Liver (tissue), 3 donors: ENCODE measurements at regions not wholly inside any gene's neighbourhood (a gene's known extent, or its start where the extent isn't known, plus 50 kb on each side); places are given as distances from the start of the nearest gene placed in this dataset.

Experiments
- JUND ChIP-seq, 2 donors: IDR thresholded peaks; 2 replicates each; pipeline ENCODE4 v1.6.1; 2016; ENCODE audit warnings: antibody characterized with exemption in 2 of 2
- NR2F2 ChIP-seq: IDR thresholded peaks from 2 replicates; pipeline ENCODE4 v1.6.1; 2016; ENCODE audit warnings: antibody characterized with exemption
- SP1 ChIP-seq: IDR thresholded peaks from 2 replicates; pipeline ENCODE4 v1.6.1; 2018; ENCODE audit warnings: antibody characterized with exemption, mild to moderate bottlenecking
- TAF1 ChIP-seq: conservative IDR thresholded peaks from 2 replicates; pipeline ENCODE4 v1.6.1; 2016; ENCODE audit warnings: antibody characterized with exemption, mild to moderate bottlenecking
- TF ChIP-seq, protein P1 (sequence below): IDR thresholded peaks from 2 replicates; pipeline ENCODE4 v1.6.1; 2016; ENCODE audit warnings: antibody characterized with exemption, mild to moderate bottlenecking
- TF ChIP-seq, protein P2 (sequence below): fragments of 150-350 bp; IDR thresholded peaks from 2 replicates; pipeline ENCODE4 v1.5.1; 2017; ENCODE audit warnings: improper control_type of control experiment, low read depth, low read length; ENCODE audit not compliant: missing input control
- TF ChIP-seq, protein P3 (sequence below): IDR thresholded peaks from 2 replicates; pipeline ENCODE4 v1.6.1; 2016; ENCODE audit warnings: antibody characterized with exemption
- donor health status: healthy.
- donor health status: healthy.

DNA sequence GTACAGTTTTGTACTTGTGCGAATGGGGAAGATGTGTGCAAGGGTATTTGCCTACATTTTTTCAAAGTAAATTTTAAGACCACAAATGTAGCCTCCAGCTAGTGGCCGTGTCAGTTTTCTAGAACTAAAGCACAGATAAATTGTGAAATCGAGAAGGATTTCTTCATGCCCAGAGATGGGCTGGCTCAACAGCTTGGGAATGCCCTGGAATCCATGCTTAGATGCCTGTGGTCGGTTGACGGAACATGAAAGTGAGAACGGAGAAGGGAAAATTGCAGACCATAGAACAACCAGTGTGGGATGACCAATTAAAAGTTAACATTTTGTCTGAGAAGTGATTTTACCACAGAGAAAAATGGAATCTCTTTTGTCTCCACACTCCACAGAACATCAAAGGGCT is 73.2 kb upstream of the VCX2 start:
- TF ChIP-seq, protein P1, sequence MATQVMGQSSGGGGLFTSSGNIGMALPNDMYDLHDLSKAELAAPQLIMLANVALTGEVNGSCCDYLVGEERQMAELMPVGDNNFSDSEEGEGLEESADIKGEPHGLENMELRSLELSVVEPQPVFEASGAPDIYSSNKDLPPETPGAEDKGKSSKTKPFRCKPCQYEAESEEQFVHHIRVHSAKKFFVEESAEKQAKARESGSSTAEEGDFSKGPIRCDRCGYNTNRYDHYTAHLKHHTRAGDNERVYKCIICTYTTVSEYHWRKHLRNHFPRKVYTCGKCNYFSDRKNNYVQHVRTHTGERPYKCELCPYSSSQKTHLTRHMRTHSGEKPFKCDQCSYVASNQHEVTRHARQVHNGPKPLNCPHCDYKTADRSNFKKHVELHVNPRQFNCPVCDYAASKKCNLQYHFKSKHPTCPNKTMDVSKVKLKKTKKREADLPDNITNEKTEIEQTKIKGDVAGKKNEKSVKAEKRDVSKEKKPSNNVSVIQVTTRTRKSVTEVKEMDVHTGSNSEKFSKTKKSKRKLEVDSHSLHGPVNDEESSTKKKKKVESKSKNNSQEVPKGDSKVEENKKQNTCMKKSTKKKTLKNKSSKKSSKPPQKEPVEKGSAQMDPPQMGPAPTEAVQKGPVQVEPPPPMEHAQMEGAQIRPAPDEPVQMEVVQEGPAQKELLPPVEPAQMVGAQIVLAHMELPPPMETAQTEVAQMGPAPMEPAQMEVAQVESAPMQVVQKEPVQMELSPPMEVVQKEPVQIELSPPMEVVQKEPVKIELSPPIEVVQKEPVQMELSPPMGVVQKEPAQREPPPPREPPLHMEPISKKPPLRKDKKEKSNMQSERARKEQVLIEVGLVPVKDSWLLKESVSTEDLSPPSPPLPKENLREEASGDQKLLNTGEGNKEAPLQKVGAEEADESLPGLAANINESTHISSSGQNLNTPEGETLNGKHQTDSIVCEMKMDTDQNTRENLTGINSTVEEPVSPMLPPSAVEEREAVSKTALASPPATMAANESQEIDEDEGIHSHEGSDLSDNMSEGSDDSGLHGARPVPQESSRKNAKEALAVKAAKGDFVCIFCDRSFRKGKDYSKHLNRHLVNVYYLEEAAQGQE, result no peak
- TF ChIP-seq, protein P2, sequence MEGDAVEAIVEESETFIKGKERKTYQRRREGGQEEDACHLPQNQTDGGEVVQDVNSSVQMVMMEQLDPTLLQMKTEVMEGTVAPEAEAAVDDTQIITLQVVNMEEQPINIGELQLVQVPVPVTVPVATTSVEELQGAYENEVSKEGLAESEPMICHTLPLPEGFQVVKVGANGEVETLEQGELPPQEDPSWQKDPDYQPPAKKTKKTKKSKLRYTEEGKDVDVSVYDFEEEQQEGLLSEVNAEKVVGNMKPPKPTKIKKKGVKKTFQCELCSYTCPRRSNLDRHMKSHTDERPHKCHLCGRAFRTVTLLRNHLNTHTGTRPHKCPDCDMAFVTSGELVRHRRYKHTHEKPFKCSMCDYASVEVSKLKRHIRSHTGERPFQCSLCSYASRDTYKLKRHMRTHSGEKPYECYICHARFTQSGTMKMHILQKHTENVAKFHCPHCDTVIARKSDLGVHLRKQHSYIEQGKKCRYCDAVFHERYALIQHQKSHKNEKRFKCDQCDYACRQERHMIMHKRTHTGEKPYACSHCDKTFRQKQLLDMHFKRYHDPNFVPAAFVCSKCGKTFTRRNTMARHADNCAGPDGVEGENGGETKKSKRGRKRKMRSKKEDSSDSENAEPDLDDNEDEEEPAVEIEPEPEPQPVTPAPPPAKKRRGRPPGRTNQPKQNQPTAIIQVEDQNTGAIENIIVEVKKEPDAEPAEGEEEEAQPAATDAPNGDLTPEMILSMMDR, result no peak
- no peak for TF ChIP-seq NR2F2
- TF ChIP-seq, protein P3, sequence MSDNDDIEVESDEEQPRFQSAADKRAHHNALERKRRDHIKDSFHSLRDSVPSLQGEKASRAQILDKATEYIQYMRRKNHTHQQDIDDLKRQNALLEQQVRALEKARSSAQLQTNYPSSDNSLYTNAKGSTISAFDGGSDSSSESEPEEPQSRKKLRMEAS, result no peak
- TF ChIP-seq TAF1, result no peak
- no peak for TF ChIP-seq SP1
- no peak for TF ChIP-seq JUND (IDR thresholded peaks at IDR 0.05)
